ENCODE measurements at regions not wholly inside any gene's neighbourhood (a gene's known extent, or its start where the extent isn't known, plus 50 kb on each side); places are given as distances from the start of the nearest gene placed in this dataset.

GRCh38 chr10:31192475-31192874 lies 126.5 kb upstream of the ZEB1 start:
- Histone ChIP-seq H3K27ac (no peak overlapping the region), H3K4me1 (no peaks in the 10 kb centered on the region), H3K27me3 (no peaks in the 10 kb centered on the region), H3K36me3 (no peaks in the 10 kb centered on the region), H3K9me3 (no peaks in the 10 kb centered on the region), H3K4me3 (no peak overlapping the region)
- 79 to 89% methylated on average over 6 of the region's 6 CpGs for WGBS, 2 donors
- intact Hi-C loops (cut with DNase I), result no loop called here
- no peak for TF ChIP-seq CTCF (IDR thresholded peaks at IDR 0.05)
- no peak for TF ChIP-seq EP300 (IDR thresholded peaks at IDR 0.05)
- TF ChIP-seq POLR2AphosphoS5 (IDR thresholded peaks at IDR 0.05), result no peak
- TF ChIP-seq POLR2A (IDR thresholded peaks at IDR 0.05), result no peak
- no peak for DNase-seq

- H3K27ac ChIP-seq, result no peak overlapping the region
- intact Hi-C loops (cut with DNase I), result no loop called here
- H3K27me3 ChIP-seq, result no peaks in the 10 kb centered on the region
- DNase-seq, result no peak
- TF ChIP-seq POLR2AphosphoS5 (IDR thresholded peaks at IDR 0.05) (no peak), EP300 (IDR thresholded peaks at IDR 0.05) (no peak), POLR2A (IDR thresholded peaks at IDR 0.05) (no peak), CTCF (IDR thresholded peaks at IDR 0.05) (no peak)
- no peaks in the 10 kb centered on the region for H3K9me3 ChIP-seq
- H3K36me3 ChIP-seq, result no peaks in the 10 kb centered on the region
- H3K4me1 ChIP-seq, result no peaks in the 10 kb centered on the region
- WGBS, 2 donors, result 54 to 71% methylated on average over 4 of the region's 4 CpGs
- H3K4me3 ChIP-seq, result no peak overlapping the region
These were observed 124.0 kb upstream of the ZEB1 start for GRCh38 chr10:31194986-31195385.

GRCh38 chr10:31197886-31198285 lies 121.1 kb upstream of the ZEB1 start:
- TF ChIP-seq CTCF (IDR thresholded peaks at IDR 0.05) (no peak), POLR2A (IDR thresholded peaks at IDR 0.05) (no peak), EP300 (IDR thresholded peaks at IDR 0.05) (no peak), POLR2AphosphoS5 (IDR thresholded peaks at IDR 0.05) (no peak)
- intact Hi-C loops (cut with DNase I), result no loop called here
- no peak overlapping the region for H3K27ac ChIP-seq
- H3K9me3 ChIP-seq, result no peaks in the 10 kb centered on the region
- H3K4me3 ChIP-seq, result no peak overlapping the region
- H3K4me1 ChIP-seq, result no peaks in the 10 kb centered on the region
- DNase-seq, result no peak
- H3K27me3 ChIP-seq, result no peaks in the 10 kb centered on the region
- H3K36me3 ChIP-seq, result no peaks in the 10 kb centered on the region
- 76 to 82% methylated on average over 5 of the region's 5 CpGs for WGBS, 2 donors

- DNase-seq, result no peak
- Histone ChIP-seq H3K27me3 (no peaks in the 10 kb centered on the region), H3K27ac (no peak overlapping the region), H3K4me1 (peaks cover 0 to 7% (median 2%) of the 10 kb centered on the region in 4 donors), H3K36me3 (no peaks in the 10 kb centered on the region), H3K9me3 (no peaks in the 10 kb centered on the region), H3K4me3 (no peak overlapping the region)
- intact Hi-C loops (cut with DNase I), result no loop called here
- WGBS, 2 donors, result 80 to 89% methylated on average over 4 of the region's 4 CpGs
- TF ChIP-seq POLR2A (IDR thresholded peaks at IDR 0.05) (no peak), EP300 (IDR thresholded peaks at IDR 0.05) (no peak), CTCF (IDR thresholded peaks at IDR 0.05) (no peak), POLR2AphosphoS5 (IDR thresholded peaks at IDR 0.05) (no peak)
These were observed 114.9 kb upstream of the ZEB1 start for GRCh38 chr10:31204090-31204489.

GRCh38 chr10:31207636-31208035 lies 111.4 kb upstream of the ZEB1 start:
- H3K27me3 ChIP-seq, result no peaks in the 10 kb centered on the region
- H3K4me1 ChIP-seq, result peaks cover 0 to 7% (median 2%) of the 10 kb centered on the region in 4 donors
- no peaks in the 10 kb centered on the region for H3K36me3 ChIP-seq
- no peak overlapping the region for H3K4me3 ChIP-seq
- intact Hi-C loops (cut with DNase I), result no loop called here
- no peak overlapping the region for H3K27ac ChIP-seq
- TF ChIP-seq CTCF (IDR thresholded peaks at IDR 0.05), result no peak
- no peak for TF ChIP-seq POLR2AphosphoS5 (IDR thresholded peaks at IDR 0.05)
- no peak for TF ChIP-seq EP300 (IDR thresholded peaks at IDR 0.05)
- no peak for TF ChIP-seq POLR2A (IDR thresholded peaks at IDR 0.05)
- 41 to 69% methylated on average over 4 of the region's 4 CpGs for WGBS, 2 donors
- DNase-seq, result no peak
- H3K9me3 ChIP-seq, result no peaks in the 10 kb centered on the region

Measured in sigmoid colon (tissue), 6 donors.